SK-N-SH treated with all-trans-retinoic acid at 6 μM for 48 hours (cell line): ENCODE measurements at regions not wholly inside any gene's neighbourhood (a gene's known extent, or its start where the extent isn't known, plus 50 kb on each side); places are given as distances from the start of the nearest gene placed in this dataset.

Experiments used
- ATAC-seq: fragments of 200-7000 bp; cut with Tn5 transposase; 3 replicates; pipeline ENCODE4 v1.9.1; 2020; ENCODE audit warnings: mild to moderate bottlenecking, moderate library complexity
- ARNTL ChIP-seq: fragments of 450-650 bp; formaldehyde crosslinking; IDR thresholded peaks from 2 replicates; pipeline ENCODE4 v1.5.0; 2020; ENCODE audit warnings: low read depth, mild to moderate bottlenecking, moderate library complexity, borderline replicate concordance
- BACH2 ChIP-seq: fragments of 250-450 bp; sonication (Bioruptor Pico); IDR thresholded peaks from 2 replicates; pipeline ENCODE4 v1.9.0; 2021; ENCODE audit warnings: mild to moderate bottlenecking, borderline replicate concordance
- CREB5 ChIP-seq: fragments of 250-450 bp; sonication (Bioruptor Pico); IDR thresholded peaks from 2 replicates; pipeline ENCODE4 v1.5.1; 2020; ENCODE audit warnings: low read depth, mild to moderate bottlenecking, moderate library complexity
- CSDC2 ChIP-seq: fragments of 250-450 bp; sonication (Bioruptor Pico); IDR thresholded peaks from 2 replicates; pipeline ENCODE4 v1.5.0; 2020; ENCODE audit warnings: mild to moderate bottlenecking, moderate library complexity
- ESRRG ChIP-seq: fragments of 250-450 bp; sonication (Bioruptor Pico); IDR thresholded peaks from 2 replicates; pipeline ENCODE4 v1.6.1; 2021; ENCODE audit warnings: mild to moderate bottlenecking
- GLIS3 ChIP-seq: fragments of 250-450 bp; sonication (Bioruptor Pico); IDR thresholded peaks from 2 replicates; pipeline ENCODE4 v1.5.0; 2020; ENCODE audit warnings: mild to moderate bottlenecking, moderate library complexity
- ISL1 ChIP-seq: fragments of 250-450 bp; sonication (Bioruptor Pico); IDR thresholded peaks from 2 replicates; pipeline ENCODE4 v2.1.2; 2022; ENCODE audit warnings: mild to moderate bottlenecking, moderate library complexity
- OSR1 ChIP-seq: fragments of 250-450 bp; sonication (Bioruptor Pico); IDR thresholded peaks from 2 replicates; pipeline ENCODE4 v1.8.0; 2022; ENCODE audit warnings: moderate library complexity, mild to moderate bottlenecking, inconsistent platforms
- PATZ1 ChIP-seq: fragments of 250-450 bp; sonication (Bioruptor Pico); IDR thresholded peaks from 2 replicates; pipeline ENCODE4 v1.8.0; 2020; ENCODE audit warnings: mild to moderate bottlenecking, moderate library complexity, borderline replicate concordance
- POU6F1 ChIP-seq: fragments of 250-450 bp; sonication (Bioruptor Pico); IDR thresholded peaks from 2 replicates; pipeline ENCODE4 v1.8.0; 2021; ENCODE audit warnings: low read depth, mild to moderate bottlenecking, moderate library complexity, borderline replicate concordance
- PPARA ChIP-seq: fragments of 250-450 bp; sonication (Bioruptor Pico); IDR thresholded peaks from 2 replicates; pipeline ENCODE4 v1.5.0; 2020; ENCODE audit warnings: mild to moderate bottlenecking, borderline replicate concordance
- RARB ChIP-seq: fragments of 250-450 bp; sonication (Bioruptor Pico); IDR thresholded peaks from 2 replicates; pipeline ENCODE4 v1.8.0; 2021; ENCODE audit warnings: mild to moderate bottlenecking, moderate library complexity
- SNAI2 ChIP-seq: fragments of 250-450 bp; sonication (Bioruptor Pico); IDR thresholded peaks from 2 replicates; pipeline ENCODE4 v1.5.0; 2020; ENCODE audit warnings: mild to moderate bottlenecking, moderate library complexity
- TCF4 ChIP-seq: fragments of 250-450 bp; sonication (Bioruptor Pico); IDR thresholded peaks from 2 replicates; pipeline ENCODE4 v1.8.0; 2021; ENCODE audit warnings: mild to moderate bottlenecking, moderate library complexity, borderline replicate concordance
- TOX ChIP-seq: fragments of 250-450 bp; sonication (Bioruptor Pico); IDR thresholded peaks from 2 replicates; pipeline ENCODE4 v1.8.0; 2021; ENCODE audit warnings: mild to moderate bottlenecking, moderate library complexity, borderline replicate concordance
- TSHZ2 ChIP-seq: fragments of 250-450 bp; sonication (Bioruptor Pico); IDR thresholded peaks from 2 replicates; pipeline ENCODE4 v1.5.0; 2020; ENCODE audit warnings: mild to moderate bottlenecking, moderate library complexity
- ZC3H10 ChIP-seq: fragments of 250-450 bp; sonication (Bioruptor Pico); IDR thresholded peaks from 2 replicates; pipeline ENCODE4 v1.5.1; 2021; ENCODE audit warnings: mild to moderate bottlenecking, moderate library complexity
- ZFP3 ChIP-seq: fragments of 250-450 bp; sonication (Bioruptor Pico); IDR thresholded peaks from 2 replicates; pipeline ENCODE4 v1.5.0; 2020; ENCODE audit warnings: mild to moderate bottlenecking, moderate library complexity
- ZFP30 ChIP-seq: fragments of 450-650 bp; formaldehyde crosslinking; IDR thresholded peaks from 2 replicates; pipeline ENCODE4 v1.5.0; 2022; ENCODE audit warnings: mild to moderate bottlenecking, moderate library complexity
- ZNF565 ChIP-seq: fragments of 450-650 bp; formaldehyde crosslinking; conservative IDR thresholded peaks from 2 replicates; pipeline ENCODE4 v1.5.0; 2020; ENCODE audit warnings: low read depth, mild to moderate bottlenecking, moderate library complexity
- ZNF70 ChIP-seq: fragments of 450-650 bp; formaldehyde crosslinking; IDR thresholded peaks from 2 replicates; pipeline ENCODE4 v1.5.0; 2020; ENCODE audit warnings: mild to moderate bottlenecking, moderate library complexity
- ZNF8 ChIP-seq: fragments of 450-650 bp; formaldehyde crosslinking; IDR thresholded peaks from 2 replicates; pipeline ENCODE4 v1.5.0; 2020; ENCODE audit warnings: mild to moderate bottlenecking, moderate library complexity

- no peak for ATAC-seq
- no peak for TF ChIP-seq PPARA (CRISPR knock-in tag)
- TF ChIP-seq ZNF8 (CRISPR knock-in tag), result no peak
- no peak for TF ChIP-seq TCF4 (CRISPR knock-in tag)
- no peak for TF ChIP-seq ISL1
- no peak for TF ChIP-seq ARNTL
- TF ChIP-seq ZFP30 (CRISPR knock-in tag), result no peak
- no peak for TF ChIP-seq PATZ1 (CRISPR knock-in tag)
- TF ChIP-seq ZFP3, result no peak
- no peak for TF ChIP-seq ESRRG (CRISPR knock-in tag)
- no peak for TF ChIP-seq OSR1 (CRISPR knock-in tag)
- TF ChIP-seq TOX (CRISPR knock-in tag), result no peak
- TF ChIP-seq ZC3H10 (CRISPR knock-in tag), result no peak
- TF ChIP-seq RARB (CRISPR knock-in tag), result no peak
- TF ChIP-seq ZNF565, result no peak
- no peak for TF ChIP-seq TSHZ2 (CRISPR knock-in tag)
These were observed 87.7 kb downstream of the DHRS2 start for GRCh38 chr14:23723911-23724310.

GRCh38 chr14:23725528-23725927 is 89.4 kb downstream of the DHRS2 start:
- no peak for ATAC-seq

GRCh38 chr14:23725980-23726710 is 90.0 kb downstream of the DHRS2 start:
- no peak for TF ChIP-seq ZFP30 (CRISPR knock-in tag)
- TF ChIP-seq ISL1, result no peak
- TF ChIP-seq OSR1 (CRISPR knock-in tag), result no peak
- no peak for TF ChIP-seq ARNTL
- TF ChIP-seq GLIS3 (CRISPR knock-in tag), result no peak
- TF ChIP-seq PPARA (CRISPR knock-in tag), result no peak
- TF ChIP-seq PATZ1 (CRISPR knock-in tag), result no peak
- no peak for TF ChIP-seq POU6F1 (CRISPR knock-in tag)
- no peak for TF ChIP-seq CSDC2 (CRISPR knock-in tag)
- TF ChIP-seq SNAI2 (CRISPR knock-in tag), result no peak
- TF ChIP-seq BACH2 (CRISPR knock-in tag), result no peak
- no peak for TF ChIP-seq TCF4 (CRISPR knock-in tag)
- no peak for TF ChIP-seq ZNF70 (CRISPR knock-in tag)
- TF ChIP-seq ZNF8 (CRISPR knock-in tag), result no peak
- no peak for TF ChIP-seq ZFP3
- TF ChIP-seq ZNF565, result no peak
- no peak for TF ChIP-seq RARB (CRISPR knock-in tag)
- TF ChIP-seq ZC3H10 (CRISPR knock-in tag), result no peak
- ATAC-seq, result no peak

More at GRCh38 chr14:23725528-23725927, 89.4 kb downstream of the DHRS2 start:
- TF ChIP-seq OSR1 (CRISPR knock-in tag), result no peak
- TF ChIP-seq CREB5 (CRISPR knock-in tag), result no peak
- TF ChIP-seq ZC3H10 (CRISPR knock-in tag), result no peak
